Left ventricle myocardium inferior (tissue), 1 donor: ENCODE measurements at regions not wholly inside any gene's neighbourhood (a gene's known extent, or its start where the extent isn't known, plus 50 kb on each side); places are given as distances from the start of the nearest gene placed in this dataset.
A peak's percentile ranks its signal among the peaks of the same experiment; 100 is the strongest.
"Not testable (repeated sequence)": the region's sequence is repeated elsewhere in the genome, so short reads cannot be mapped to it uniquely, and the experiment has no call there.

Experiments
- DNase-seq: peaks from one replicate; pipeline ENCODE4 v3.0.0-alpha.2; 2020
- H3K27ac ChIP-seq: fragments of 200-600 bp; replicated peaks from 2 replicates; pipeline ENCODE4 v1.8.0; 2021
- H3K27me3 ChIP-seq: fragments of 200-600 bp; 2 replicates; pipeline ENCODE4 v1.8.0; 2021; ENCODE audit warnings: low read depth
- H3K36me3 ChIP-seq: fragments of 200-600 bp; 2 replicates; pipeline ENCODE4 v1.8.0; 2021
- H3K4me1 ChIP-seq: fragments of 200-600 bp; 2 replicates; pipeline ENCODE4 v1.8.0; 2021
- H3K4me3 ChIP-seq: fragments of 200-600 bp; 2 replicates; pipeline ENCODE4 v1.8.0; 2021; ENCODE audit warnings: mild to moderate bottlenecking, moderate library complexity
- H3K9me3 ChIP-seq: fragments of 200-600 bp; replicated peaks from 2 replicates; pipeline ENCODE4 v1.8.0; 2021
- CTCF ChIP-seq: fragments of 200-600 bp; IDR thresholded peaks from 2 replicates; pipeline ENCODE4 v1.8.0; 2021; ENCODE audit warnings: antibody characterized with exemption, mild to moderate bottlenecking, borderline replicate concordance
- intact Hi-C: fragments of 100-400 bp; cut with micrococcal nuclease; formaldehyde crosslinking; loops from one replicate; pipeline ENCODE4 v1.11.0; 2022
- donor health status: DM: no; HTN: yes; CAD: no; lungs with severe emphysema.

- intact Hi-C loops, H3K36me3 ChIP-seq, H3K4me3 ChIP-seq, H3K27ac ChIP-seq, H3K4me1 ChIP-seq, DNase-seq, H3K9me3 ChIP-seq: not testable (repeated sequence)
- H3K27me3 ChIP-seq = peaks cover 16% of the 10 kb centered on the region
Measured at GRCh38 chr18:7178568-7178967, 52.3 kb upstream of the LRRC30 start.

- intact Hi-C loops = no loop called here
- no peaks in the 10 kb centered on the region for H3K9me3 ChIP-seq
- no peaks in the 10 kb centered on the region for H3K36me3 ChIP-seq
- H3K27ac ChIP-seq = no peak overlapping the region
- H3K4me1 ChIP-seq = no peaks in the 10 kb centered on the region
- no peak overlapping the region for H3K4me3 ChIP-seq
- peak; percentile 76 for TF ChIP-seq CTCF
- peaks cover 19% of the 10 kb centered on the region for H3K27me3 ChIP-seq
- no peak for DNase-seq
Measured at GRCh38 chr18:7177116-7177744, 53.7 kb upstream of the LRRC30 start.

- H3K4me3 ChIP-seq = no peak overlapping the region
- intact Hi-C loops = no loop called here
Measured at GRCh38 chr18:7174344-7175095, 56.4 kb upstream of the LRRC30 start.

GRCh38 chr18:7173216-7173615 is 55.6 kb upstream of the LAMA1 start:
- Histone ChIP-seq H3K27me3 (peaks cover 7% of the 10 kb centered on the region), H3K36me3 (no peaks in the 10 kb centered on the region), H3K9me3 (no peaks in the 10 kb centered on the region), H3K27ac (no peak overlapping the region), H3K4me1 (no peaks in the 10 kb centered on the region), H3K4me3 (no peak overlapping the region)
- intact Hi-C loops = no loop called here
- no peak for TF ChIP-seq CTCF
- no peak for DNase-seq

More at GRCh38 chr18:7174344-7175095, 56.4 kb upstream of the LRRC30 start:
- Histone ChIP-seq H3K9me3 (no peaks in the 10 kb centered on the region), H3K4me1 (no peaks in the 10 kb centered on the region), H3K36me3 (no peaks in the 10 kb centered on the region), H3K27me3 (peaks cover 15% of the 10 kb centered on the region), H3K27ac (no peak overlapping the region)
- no peak for DNase-seq
- TF ChIP-seq CTCF = peak; percentile 14

- H3K27ac ChIP-seq = no peak overlapping the region
- H3K27me3 ChIP-seq = peaks cover 7% of the 10 kb centered on the region
- no peaks in the 10 kb centered on the region for H3K9me3 ChIP-seq
- TF ChIP-seq CTCF = no peak
- no peaks in the 10 kb centered on the region for H3K4me1 ChIP-seq
- H3K4me3 ChIP-seq = no peak overlapping the region
- intact Hi-C loops = no loop called here
- H3K36me3 ChIP-seq = no peaks in the 10 kb centered on the region
- DNase-seq = no peak
Measured at GRCh38 chr18:7172611-7173010, 55.0 kb upstream of the LAMA1 start.

- Histone ChIP-seq H3K4me3 (no peak overlapping the region), H3K36me3 (no peaks in the 10 kb centered on the region), H3K27ac (no peak overlapping the region), H3K4me1 (no peaks in the 10 kb centered on the region), H3K27me3 (peaks cover 7% of the 10 kb centered on the region), H3K9me3 (no peaks in the 10 kb centered on the region)
- no peak for DNase-seq
- intact Hi-C loops = no loop called here
- no peak for TF ChIP-seq CTCF
Measured at GRCh38 chr18:7170292-7170691, 52.7 kb upstream of the LAMA1 start.
